WTC11 (cell line): ENCODE measurements at regions not wholly inside any gene's neighbourhood (a gene's known extent, or its start where the extent isn't known, plus 50 kb on each side); places are given as distances from the start of the nearest gene placed in this dataset.
A peak's percentile ranks its signal among the peaks of the same experiment; 100 is the strongest.

Experiments used
- ATAC-seq: fragments of 200-7000 bp; cut with Tn5 transposase; 2 replicates; pipeline ENCODE4 v1.10.0; 2021; ENCODE audit warnings: mild to moderate bottlenecking, moderate library complexity
- CTCF ChIA-PET: fragments of 300-600 bp; sonication (Branson Sonifier 250); formaldehyde crosslinking; loops from one replicate; lab custom pipeline; 2021; ENCODE audit warnings: antibody characterized with exemption; lab: Charles Lee
- POLR2A ChIA-PET: fragments of 350-600 bp; sonication (Branson Sonifier 250); formaldehyde crosslinking; loops from one replicate; lab custom pipeline; 2021; ENCODE audit warnings: antibody characterized with exemption; lab: Charles Lee
- DNase-seq: peaks from one replicate; pipeline ENCODE4 v3.0.0; 2021; ENCODE audit warnings: low spot score
- H3K27ac Mint-ChIP-seq: 2 replicates; pipeline ENCODE4 v1.8.0; 2021; ENCODE audit warnings: mixed read lengths
- H3K27me3 Mint-ChIP-seq: 2 replicates; pipeline ENCODE4 v1.8.0; 2021; ENCODE audit warnings: low read depth, mild to moderate bottlenecking, moderate library complexity, mixed read lengths
- H3K36me3 Mint-ChIP-seq: 2 replicates; pipeline ENCODE4 v1.8.0; 2021; ENCODE audit warnings: mixed read lengths
- H3K4me1 Mint-ChIP-seq: 2 replicates; pipeline ENCODE4 v1.8.0; 2022; ENCODE audit warnings: mixed read lengths
- H3K4me3 Mint-ChIP-seq: 2 replicates; pipeline ENCODE4 v1.8.0; 2021; ENCODE audit warnings: mild to moderate bottlenecking, moderate library complexity, mixed read lengths
- H3K9me3 Mint-ChIP-seq: 2 replicates; pipeline ENCODE4 v1.8.0; 2021; ENCODE audit warnings: mixed read lengths
- CTCF ChIP-seq: fragments of 200-600 bp; IDR thresholded peaks from 2 replicates; pipeline ENCODE4 v1.8.0; 2022; ENCODE audit warnings: antibody characterized with exemption
- GRHL2 ChIP-seq: fragments of 250-450 bp; sonication (Bioruptor Pico); IDR thresholded peaks from 2 replicates; pipeline ENCODE4 v1.8.0; 2022; ENCODE audit warnings: mild to moderate bottlenecking, moderate library complexity; ENCODE audit not compliant: insufficient replicate concordance, severe bottlenecking
- NR3C1 ChIP-seq: sonication (generic); formaldehyde crosslinking; conservative IDR thresholded peaks from 2 replicates; pipeline ENCODE4 v1.8.1; 2023; ENCODE audit warnings: low read depth, mild to moderate bottlenecking, missing genetic modification reagents
- PRDM15 ChIP-seq: sonication (generic); formaldehyde crosslinking; IDR thresholded peaks from 2 replicates; pipeline ENCODE4 v1.8.0; 2022; ENCODE audit warnings: missing genetic modification reagents
- SOX15 ChIP-seq: fragments of 250-450 bp; sonication (Bioruptor Pico); IDR thresholded peaks from 2 replicates; pipeline ENCODE4 v1.9.0; 2021; ENCODE audit warnings: mild to moderate bottlenecking
- STAT6 ChIP-seq: sonication (generic); formaldehyde crosslinking; conservative IDR thresholded peaks from 2 replicates; pipeline ENCODE4 v1.8.1; 2023; ENCODE audit warnings: mild to moderate bottlenecking, low read depth, missing genetic modification reagents, moderate library complexity
- ZNF138 ChIP-seq: sonication (generic); formaldehyde crosslinking; conservative IDR thresholded peaks from 2 replicates; pipeline ENCODE4 v1.8.1; 2022; ENCODE audit warnings: mild to moderate bottlenecking, moderate library complexity, missing genetic modification reagents
- ZNF219 ChIP-seq: sonication (generic); formaldehyde crosslinking; IDR thresholded peaks from 2 replicates; pipeline ENCODE4 v1.8.0; 2023; ENCODE audit warnings: missing genetic modification reagents, mild to moderate bottlenecking, borderline replicate concordance
- TF ChIP-seq, protein P1 (sequence below): sonication (generic); formaldehyde crosslinking; IDR thresholded peaks from 2 replicates; pipeline ENCODE4 v1.8.0; 2022; ENCODE audit warnings: mild to moderate bottlenecking, missing genetic modification reagents

DNA sequence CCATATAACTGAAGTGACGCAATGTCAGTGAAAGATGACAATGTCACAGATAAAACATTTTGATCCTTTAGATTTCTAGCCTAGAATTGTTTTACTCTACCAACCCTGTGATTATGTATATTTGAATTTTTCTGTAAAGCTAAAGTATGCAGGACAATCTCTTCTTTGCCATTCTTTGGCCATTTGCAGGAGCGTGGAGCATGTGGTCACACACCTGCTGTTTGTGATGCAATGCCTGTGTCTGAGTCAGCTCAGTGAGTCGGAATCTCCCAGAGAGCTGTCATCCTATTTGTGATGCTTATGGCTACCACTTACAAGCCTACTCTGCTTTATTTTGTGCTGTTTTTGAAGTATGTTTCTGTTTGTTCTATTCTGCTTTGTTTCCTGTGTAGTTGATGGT lies 214.5 kb downstream of the NAF1 start (continued):
- no peak for TF ChIP-seq PRDM15 (CRISPR knock-in tag)
- TF ChIP-seq, protein P1, sequence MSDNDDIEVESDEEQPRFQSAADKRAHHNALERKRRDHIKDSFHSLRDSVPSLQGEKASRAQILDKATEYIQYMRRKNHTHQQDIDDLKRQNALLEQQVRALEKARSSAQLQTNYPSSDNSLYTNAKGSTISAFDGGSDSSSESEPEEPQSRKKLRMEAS (CRISPR knock-in tag), result no peak

DNA sequence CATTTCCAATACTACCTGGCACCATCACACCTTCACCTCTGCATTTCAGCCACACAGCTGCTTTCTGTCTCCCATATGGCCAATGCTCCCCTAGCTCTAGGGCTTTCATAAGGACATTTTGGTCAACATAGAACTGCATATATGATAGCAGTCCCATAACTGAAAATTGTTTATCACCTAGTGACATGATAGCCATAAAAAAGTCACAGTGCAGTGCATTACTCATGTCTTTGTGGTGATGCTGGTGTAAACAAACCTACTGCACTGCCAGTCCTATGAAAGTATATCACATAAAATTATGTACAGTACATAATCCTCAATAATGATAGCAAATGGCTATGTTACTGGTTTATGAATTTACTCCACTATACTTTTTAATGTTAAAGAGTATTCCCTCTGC lies 221.0 kb downstream of the NAF1 start:
- DNase-seq, result no peak
- ChIA-PET POLR2A (no interaction called here), CTCF (no interaction called here)
- no peaks in the 10 kb centered on the region for H3K27me3 Mint-ChIP-seq
- H3K9me3 Mint-ChIP-seq, result no peaks in the 10 kb centered on the region
- H3K4me1 Mint-ChIP-seq, result 0 out of 2 replicates have a peak, but pooled peaks cover 2% of the 10 kb centered on the region
- TF ChIP-seq NR3C1 (CRISPR knock-in tag), result no peak
- TF ChIP-seq GRHL2 (CRISPR knock-in tag), result no peak
- TF ChIP-seq STAT6, result no peak
- H3K27ac Mint-ChIP-seq, result no peak overlapping the region; the same call in 1 of the 2 replicates
- no peaks in the 10 kb centered on the region for H3K36me3 Mint-ChIP-seq
- ATAC-seq, result no peak
- H3K4me3 Mint-ChIP-seq, result no peak overlapping the region

GRCh38 chr4:162943263-162943662 lies 223.4 kb downstream of the NAF1 start:
- Mint-ChIP-seq H3K36me3 (no peaks in the 10 kb centered on the region), H3K27ac (no peak overlapping the region), H3K4me1 (0 out of 2 replicates have a peak, but pooled peaks cover 2% of the 10 kb centered on the region), H3K4me3 (no peak overlapping the region), H3K9me3 (no peaks in the 10 kb centered on the region), H3K27me3 (no peaks in the 10 kb centered on the region)
- POLR2A ChIA-PET, result no interaction called here
- TF ChIP-seq CTCF (0 out of 2 replicates have a peak, but pooled peaks have one; percentile 23), ZNF138 (no peak)
- DNase-seq (no peak), ATAC-seq (no peak)
- CTCF ChIA-PET, result interaction anchor here (1.0 kb wide), 1 partner anchor 8 kb away, joined by 3 read pairs; no protein-coding TSS in a partner anchor

DNA sequence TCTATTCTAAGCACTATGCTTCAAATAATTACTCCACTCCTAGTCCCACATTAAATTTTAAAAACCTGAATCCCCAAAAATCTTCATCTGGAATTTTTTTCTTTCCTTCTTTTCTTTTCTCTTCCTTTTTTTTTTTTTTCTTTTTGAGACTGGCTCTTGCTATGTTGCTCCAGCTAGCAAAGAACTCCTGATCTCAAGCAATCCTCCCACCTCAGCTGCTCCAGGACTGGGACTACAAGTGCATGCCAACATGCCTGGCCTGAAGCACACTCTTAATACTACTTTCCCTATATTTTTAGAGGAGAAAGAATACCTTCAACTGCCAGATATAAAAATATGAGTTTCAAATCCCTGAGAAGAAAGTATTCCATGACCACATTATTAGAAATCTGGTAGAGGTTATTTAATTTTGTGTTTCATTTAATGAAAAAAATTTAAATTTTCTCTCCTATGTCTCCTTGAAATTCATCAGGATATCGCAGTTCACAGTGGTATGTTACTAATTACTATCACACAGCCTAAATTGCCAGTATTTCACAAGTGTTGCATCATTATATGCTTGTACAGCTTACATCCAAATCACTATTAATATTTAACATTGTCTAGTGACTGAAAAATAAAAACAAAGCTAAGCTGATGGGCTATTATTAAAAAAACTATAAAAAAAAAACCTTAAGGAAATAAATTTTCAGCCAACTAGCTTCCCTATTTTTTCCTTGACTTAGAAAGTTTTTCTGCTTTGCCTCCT lies 227.8 kb downstream of the NAF1 start:
- peak overlapping the region; percentile 58; the same call in 1 of the 2 replicates for H3K27ac Mint-ChIP-seq
- 0 out of 2 replicates have a peak, but pooled peaks cover 4% of the 10 kb centered on the region for H3K4me1 Mint-ChIP-seq
- DNase-seq (no peak), ATAC-seq (no peak)
- TF ChIP-seq SOX15 (CRISPR knock-in tag) (no peak), ZNF219 (CRISPR knock-in tag) (no peak)
- H3K4me3 Mint-ChIP-seq, result no peak overlapping the region
- H3K36me3 Mint-ChIP-seq, result no peaks in the 10 kb centered on the region
- ChIA-PET POLR2A (no interaction called here), CTCF (no interaction called here)
- H3K27me3 Mint-ChIP-seq, result no peaks in the 10 kb centered on the region
- no peaks in the 10 kb centered on the region for H3K9me3 Mint-ChIP-seq
